Neuronal stem cell (in vitro differentiated cells): ENCODE measurements at regions not wholly inside any gene's neighbourhood (a gene's known extent, or its start where the extent isn't known, plus 50 kb on each side); places are given as distances from the start of the nearest gene placed in this dataset.

Source experiments
- DNase-seq: peaks from one replicate; pipeline ENCODE4 v3.0.0-alpha.2; 2013; ENCODE audit warnings: low spot score
- H2AFZ ChIP-seq: one replicate; pipeline ENCODE4 v1.6.1; 2013; ENCODE audit warnings: mild to moderate bottlenecking, low read length, inconsistent platforms
- H2AK5ac ChIP-seq: 2 replicates; pipeline ENCODE4 v1.6.1; 2013; ENCODE audit warnings: low read depth, mild to moderate bottlenecking, inconsistent platforms, low read length, moderate library complexity, mixed read lengths
- H2BK120ac ChIP-seq: 2 replicates; pipeline ENCODE4 v1.6.1; 2013; ENCODE audit warnings: low read depth, mild to moderate bottlenecking, inconsistent platforms, low read length, moderate library complexity, mixed read lengths
- H2BK12ac ChIP-seq: one replicate; pipeline ENCODE4 v1.6.1; 2013; ENCODE audit warnings: low read length, inconsistent platforms
- H2BK15ac ChIP-seq: 2 replicates; pipeline ENCODE4 v1.6.1; 2013; ENCODE audit warnings: mild to moderate bottlenecking, low read length, inconsistent platforms, mixed read lengths
- H2BK5ac ChIP-seq: one replicate; pipeline ENCODE4 v1.6.1; 2013; ENCODE audit warnings: inconsistent platforms, mild to moderate bottlenecking, low read length, moderate library complexity
- H3K14ac ChIP-seq: one replicate; pipeline ENCODE4 v1.6.1; 2013; ENCODE audit warnings: low read length, inconsistent platforms
- H3K18ac ChIP-seq: 2 replicates; pipeline ENCODE4 v1.6.1; 2013; ENCODE audit warnings: low read length, inconsistent platforms
- H3K23ac ChIP-seq: 2 replicates; pipeline ENCODE4 v1.6.1; 2013; ENCODE audit warnings: low read depth, mild to moderate bottlenecking, mixed read lengths, low read length, inconsistent platforms; ENCODE audit not compliant: poor library complexity
- H3K27ac ChIP-seq: replicated peaks from 3 replicates; pipeline ENCODE4 v1.5.1; 2013; ENCODE audit warnings: low read length, inconsistent platforms
- H3K27me3 ChIP-seq, 3 experiments: 2 replicates each; pipeline ENCODE4 v1.6.1; 2013; ENCODE audit warnings: low read length in 3 of 3, mild to moderate bottlenecking in 2 of 3, inconsistent platforms in 1 of 3, low read depth in 1 of 3, mixed read lengths in 1 of 3, moderate library complexity in 1 of 3; ENCODE audit not compliant: control insufficient read depth in 3 of 3, insufficient read depth in 3 of 3
- H3K36me3 ChIP-seq, 2 donors: replicated peaks in 1 of 2; 2 replicates each; pipeline ENCODE4 v1.6.1; 2013; ENCODE audit warnings: low read length in 2 of 2; ENCODE audit not compliant: control insufficient read depth in 2 of 2, insufficient read depth in 2 of 2
- H3K4ac ChIP-seq: 2 replicates; pipeline ENCODE4 v1.6.1; 2013; ENCODE audit warnings: inconsistent platforms, mild to moderate bottlenecking, low read length, moderate library complexity
- H3K4me1 ChIP-seq, 2 donors: 1 replicate in 1 of 2; 2 replicates in 1 of 2; pipeline ENCODE4 v1.6.1; 2013; ENCODE audit warnings: low read length in 2 of 2, low read depth in 1 of 2; ENCODE audit not compliant: control insufficient read depth in 2 of 2, insufficient read depth in 1 of 2
- H3K4me2 ChIP-seq: one replicate; pipeline ENCODE4 v1.6.1; 2013; ENCODE audit warnings: mild to moderate bottlenecking, low read length, inconsistent platforms; ENCODE audit not compliant: insufficient read depth, poor library complexity, severe bottlenecking
- H3K4me3 ChIP-seq, 2 donors: 2 replicates each; pipeline ENCODE4 v1.5.1; 2013; ENCODE audit warnings: low read length in 2 of 2, mild to moderate bottlenecking in 2 of 2, inconsistent platforms in 1 of 2, moderate library complexity in 1 of 2
- H3K79me1 ChIP-seq: one replicate; pipeline ENCODE4 v1.6.1; 2013; ENCODE audit warnings: low read depth, mild to moderate bottlenecking, inconsistent platforms, low read length, moderate library complexity
- H3K9ac ChIP-seq: one replicate; pipeline ENCODE4 v1.6.1; 2013; ENCODE audit warnings: mild to moderate bottlenecking, low read depth, low read length, inconsistent platforms; ENCODE audit not compliant: poor library complexity
- H3K9me3 ChIP-seq, 2 donors: replicated peaks in 1 of 2; 2 replicates each; pipeline versions ENCODE3 to v1.6.1; 2013; ENCODE audit warnings: low read length in 2 of 2, mild to moderate bottlenecking in 2 of 2, inconsistent platforms in 1 of 2, low read depth in 1 of 2, mixed read lengths in 1 of 2, moderate library complexity in 1 of 2; ENCODE audit not compliant: control insufficient read depth in 2 of 2, insufficient read depth in 1 of 2
- H4K8ac ChIP-seq: one replicate; pipeline ENCODE4 v1.6.1; 2013; ENCODE audit warnings: low read depth, mild to moderate bottlenecking, inconsistent platforms, low read length, moderate library complexity
- H4K91ac ChIP-seq: one replicate; pipeline ENCODE4 v1.6.1; 2013; ENCODE audit warnings: low read length, low read depth, mild to moderate bottlenecking, inconsistent platforms; ENCODE audit not compliant: poor library complexity
- WGBS, 2 donors: extraction: QIAGEN DNeasy Blood & Tissue Kit; methylation state at CpG; one replicate each; pipeline ENCODE4 v1.1.7; 2013; ENCODE audit warnings: missing lambda C conversion rate in 2 of 2, mixed read lengths in 1 of 2; ENCODE audit not compliant: insufficient read length in 2 of 2, insufficient replicate concordance in 1 of 2; ENCODE audit errors: extremely low coverage in 2 of 2; 5-methylcytosine and 5-hydroxymethylcytosine counted together

- H3K4me3 ChIP-seq, result no peak overlapping the region
- H3K14ac ChIP-seq, result no peak overlapping the region
- H3K18ac ChIP-seq, result no peak overlapping the region
- no peaks in the 10 kb centered on the region for H3K79me1 ChIP-seq
- no peak overlapping the region for H3K9ac ChIP-seq
- no peak overlapping the region for H3K23ac ChIP-seq
- WGBS, 2 donors, result no CpG with 5 or more reads among the region's 3 CpGs
- no peak overlapping the region for H2BK5ac ChIP-seq
- H3K36me3 ChIP-seq, result no peaks in the 10 kb centered on the region
- H4K8ac ChIP-seq, result no peak overlapping the region
- H3K4me2 ChIP-seq, result no peak overlapping the region
- H3K27ac ChIP-seq, result no peak overlapping the region
- no peak overlapping the region for H2AK5ac ChIP-seq
- H3K9me3 ChIP-seq, result no peaks in the 10 kb centered on the region
- H2BK15ac ChIP-seq, result no peak overlapping the region
- no peak overlapping the region for H4K91ac ChIP-seq
- no peak overlapping the region for H3K4ac ChIP-seq
- no peak overlapping the region for H2BK12ac ChIP-seq
- H2AFZ ChIP-seq, result no peak overlapping the region
- H3K27me3 ChIP-seq, result no peaks in the 10 kb centered on the region
- H2BK120ac ChIP-seq, result no peak overlapping the region
- no peak for DNase-seq
- H3K4me1 ChIP-seq, result no peaks in the 10 kb centered on the region
Measured at GRCh38 chr4:163063891-163064290, 102.8 kb downstream of the NAF1 start.

- H2AK5ac ChIP-seq, result no peak overlapping the region
- H3K14ac ChIP-seq, result no peak overlapping the region
- H3K9ac ChIP-seq, result no peak overlapping the region
- WGBS, 2 donors, result no CpG with 5 or more reads among the region's 3 CpGs
- no peak overlapping the region for H4K91ac ChIP-seq
- H3K9me3 ChIP-seq, result no peaks in the 10 kb centered on the region
- no peak overlapping the region for H4K8ac ChIP-seq
- no peak overlapping the region for H3K4ac ChIP-seq
- no peak overlapping the region for H2BK5ac ChIP-seq
- H2BK120ac ChIP-seq, result no peak overlapping the region
- no peaks in the 10 kb centered on the region for H3K79me1 ChIP-seq
- no peaks in the 10 kb centered on the region for H3K4me1 ChIP-seq
- no peak overlapping the region for H3K4me2 ChIP-seq
- no peaks in the 10 kb centered on the region for H3K36me3 ChIP-seq
- H2BK15ac ChIP-seq, result no peak overlapping the region
- H3K27ac ChIP-seq, result no peak overlapping the region
- no peak overlapping the region for H3K23ac ChIP-seq
- H3K18ac ChIP-seq, result no peak overlapping the region
- H3K27me3 ChIP-seq, result no peaks in the 10 kb centered on the region
- DNase-seq, result no peak
- H2BK12ac ChIP-seq, result no peak overlapping the region
- H3K4me3 ChIP-seq, result no peak overlapping the region
- no peak overlapping the region for H2AFZ ChIP-seq
Measured at GRCh38 chr4:163048447-163048846, 118.2 kb downstream of the NAF1 start.

- Histone ChIP-seq H3K4me1 (no peaks in the 10 kb centered on the region), H3K9me3 (no peaks in the 10 kb centered on the region), H3K23ac (no peak overlapping the region), H3K4ac (no peak overlapping the region), H3K36me3 (no peaks in the 10 kb centered on the region), H3K18ac (no peak overlapping the region), H2BK120ac (no peak overlapping the region), H2AFZ (no peak overlapping the region), H3K4me2 (no peak overlapping the region), H4K8ac (no peak overlapping the region), H2BK15ac (no peak overlapping the region), H3K27me3 (no peaks in the 10 kb centered on the region), H3K79me1 (no peaks in the 10 kb centered on the region), H4K91ac (no peak overlapping the region), H3K4me3 (no peak overlapping the region), H2BK5ac (no peak overlapping the region), H3K14ac (no peak overlapping the region), H3K27ac (no peak overlapping the region), H2BK12ac (no peak overlapping the region), H3K9ac (no peak overlapping the region), H2AK5ac (no peak overlapping the region)
- no peak for DNase-seq
- WGBS, 2 donors, result no CpG with 5 or more reads among the region's 3 CpGs
Measured at GRCh38 chr4:163042306-163042705, 124.4 kb downstream of the NAF1 start.

- Histone ChIP-seq H3K79me1 (no peaks in the 10 kb centered on the region), H3K9me3 (no peaks in the 10 kb centered on the region), H3K4me3 (no peak overlapping the region), H2AFZ (no peak overlapping the region), H3K27me3 (no peaks in the 10 kb centered on the region), H2BK15ac (no peak overlapping the region), H3K18ac (no peak overlapping the region), H2AK5ac (no peak overlapping the region), H2BK12ac (no peak overlapping the region), H3K27ac (no peak overlapping the region), H3K36me3 (no peaks in the 10 kb centered on the region), H2BK5ac (no peak overlapping the region), H3K4ac (no peak overlapping the region), H4K91ac (no peak overlapping the region), H3K4me1 (no peaks in the 10 kb centered on the region), H4K8ac (no peak overlapping the region), H3K14ac (no peak overlapping the region), H3K23ac (no peak overlapping the region), H3K4me2 (no peak overlapping the region), H3K9ac (no peak overlapping the region), H2BK120ac (no peak overlapping the region)
- DNase-seq, result no peak
- no CpG with 5 or more reads among the region's 1 CpG for WGBS, 2 donors
Measured at GRCh38 chr4:163017135-163017534, 149.6 kb downstream of the NAF1 start.
